ENCODE measurements at regions not wholly inside any gene's neighbourhood (a gene's known extent, or its start where the extent isn't known, plus 50 kb on each side); places are given as distances from the start of the nearest gene placed in this dataset.

DNA sequence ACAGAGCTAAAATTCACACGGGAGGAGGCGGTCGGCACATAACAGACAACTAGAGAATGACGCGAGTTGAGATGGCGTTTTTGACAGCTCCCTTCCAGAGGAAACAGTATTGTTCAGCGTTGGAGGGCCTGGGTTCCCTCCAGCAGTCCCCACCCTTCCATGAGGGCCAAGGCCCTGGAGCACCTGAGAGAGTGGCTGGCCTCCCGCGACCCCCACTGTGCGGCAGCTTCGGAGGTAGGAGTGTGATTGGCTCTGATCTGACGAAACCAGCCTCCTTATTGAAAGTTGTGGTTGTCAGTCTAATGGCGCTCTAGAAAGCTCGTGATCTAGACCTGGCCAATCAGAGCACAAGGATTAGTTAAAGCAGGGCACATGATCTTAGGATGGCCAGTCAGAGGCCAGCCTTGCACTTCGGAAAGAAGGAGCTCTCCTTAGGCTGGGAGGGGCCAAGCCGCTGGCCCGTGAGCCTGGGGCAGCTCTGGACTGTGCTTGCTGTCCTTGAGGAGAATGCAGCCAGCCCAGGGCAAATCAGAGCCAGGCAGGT, 104.5 kb upstream of the CELF4 start:
- TF ChIP-seq POLR2AphosphoS5 (IDR thresholded peaks at IDR 0.05; ENCODE audit: low read depth) = no peak
- TF ChIP-seq, protein P1, sequence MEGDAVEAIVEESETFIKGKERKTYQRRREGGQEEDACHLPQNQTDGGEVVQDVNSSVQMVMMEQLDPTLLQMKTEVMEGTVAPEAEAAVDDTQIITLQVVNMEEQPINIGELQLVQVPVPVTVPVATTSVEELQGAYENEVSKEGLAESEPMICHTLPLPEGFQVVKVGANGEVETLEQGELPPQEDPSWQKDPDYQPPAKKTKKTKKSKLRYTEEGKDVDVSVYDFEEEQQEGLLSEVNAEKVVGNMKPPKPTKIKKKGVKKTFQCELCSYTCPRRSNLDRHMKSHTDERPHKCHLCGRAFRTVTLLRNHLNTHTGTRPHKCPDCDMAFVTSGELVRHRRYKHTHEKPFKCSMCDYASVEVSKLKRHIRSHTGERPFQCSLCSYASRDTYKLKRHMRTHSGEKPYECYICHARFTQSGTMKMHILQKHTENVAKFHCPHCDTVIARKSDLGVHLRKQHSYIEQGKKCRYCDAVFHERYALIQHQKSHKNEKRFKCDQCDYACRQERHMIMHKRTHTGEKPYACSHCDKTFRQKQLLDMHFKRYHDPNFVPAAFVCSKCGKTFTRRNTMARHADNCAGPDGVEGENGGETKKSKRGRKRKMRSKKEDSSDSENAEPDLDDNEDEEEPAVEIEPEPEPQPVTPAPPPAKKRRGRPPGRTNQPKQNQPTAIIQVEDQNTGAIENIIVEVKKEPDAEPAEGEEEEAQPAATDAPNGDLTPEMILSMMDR (conservative IDR thresholded peaks at IDR 0.05; ENCODE audit: low read depth in 2 of 2) = no peak
- TF ChIP-seq JUNB (IDR thresholded peaks at IDR 0.05; ENCODE audit: unreplicated experiment) = no peak
- TF ChIP-seq EZH2phosphoT487 (IDR thresholded peaks at IDR 0.05; ENCODE audit: unreplicated experiment) = no peak
- no peak for TF ChIP-seq CREB1 (CRISPR knock-in tag; IDR thresholded peaks at IDR 0.05; ENCODE audit: low read depth)

Measured in GM23338 (cell line).